Loucy (cell line): ENCODE measurements at regions not wholly inside any gene's neighbourhood (a gene's known extent, or its start where the extent isn't known, plus 50 kb on each side); places are given as distances from the start of the nearest gene placed in this dataset.

ENCODE experiments used
- H2AFZ ChIP-seq: fragments of 200-600 bp; sonication (generic); 2 replicates; pipeline ENCODE4 v1.6.0; 2016; ENCODE audit warnings: antibody characterized with exemption, mild to moderate bottlenecking, low read length, moderate library complexity
- H3F3A ChIP-seq: fragments of 200-600 bp; 2 replicates; pipeline ENCODE4 v1.6.0; 2016; ENCODE audit warnings: antibody characterized with exemption, low read depth, mild to moderate bottlenecking
- H3K27me3 ChIP-seq: fragments of 200-600 bp; sonication (generic); 2 replicates; pipeline ENCODE4 v1.6.1; 2014; ENCODE audit warnings: low read length, mild to moderate bottlenecking; ENCODE audit not compliant: insufficient read depth, poor library complexity, severe bottlenecking
- H3K36me3 ChIP-seq: fragments of 200-600 bp; sonication (generic); 2 replicates; pipeline ENCODE4 v1.6.1; 2016; ENCODE audit warnings: low read length; ENCODE audit not compliant: insufficient read depth
- H3K4me1 ChIP-seq: fragments of 200-600 bp; sonication (generic); 2 replicates; pipeline ENCODE4 v1.5.1; 2014; ENCODE audit warnings: low read length, mild to moderate bottlenecking; ENCODE audit not compliant: insufficient read depth, poor library complexity, severe bottlenecking
- H3K4me2 ChIP-seq: fragments of 200-600 bp; sonication (generic); 2 replicates; pipeline ENCODE4 v1.6.0; 2014; ENCODE audit warnings: antibody characterized with exemption, low read length, low read depth, mild to moderate bottlenecking; ENCODE audit not compliant: poor library complexity, severe bottlenecking
- H3K4me3 ChIP-seq: fragments of 200-600 bp; sonication (generic); 2 replicates; pipeline ENCODE4 v1.5.1; 2014; ENCODE audit warnings: low read length, mild to moderate bottlenecking, mixed read lengths; ENCODE audit not compliant: poor library complexity, severe bottlenecking
- H3K79me2 ChIP-seq: fragments of 200-600 bp; sonication (generic); 2 replicates; pipeline ENCODE4 v1.6.1; 2014; ENCODE audit warnings: low read length; ENCODE audit not compliant: insufficient read depth
- H3K9ac ChIP-seq: fragments of 200-600 bp; sonication (generic); 2 replicates; pipeline ENCODE4 v1.6.0; 2014; ENCODE audit warnings: mild to moderate bottlenecking, low read depth, low read length, moderate library complexity; ENCODE audit not compliant: poor library complexity, severe bottlenecking
- H3K9me2 ChIP-seq: fragments of 200-600 bp; sonication (generic); replicated peaks from 2 replicates; pipeline ENCODE4 v1.6.1; 2016; ENCODE audit warnings: low read depth, low read length, mixed read lengths
- H3K9me3 ChIP-seq: fragments of 200-600 bp; sonication (generic); 2 replicates; pipeline ENCODE4 v1.6.1; 2014; ENCODE audit warnings: mild to moderate bottlenecking, antibody characterized with exemption, low read length, low read depth; ENCODE audit not compliant: insufficient read depth
- H4K20me1 ChIP-seq: fragments of 200-600 bp; sonication (generic); 2 replicates; pipeline ENCODE4 v1.6.0; 2014; ENCODE audit warnings: antibody characterized with exemption, low read length, mild to moderate bottlenecking; ENCODE audit not compliant: insufficient read depth, poor library complexity, severe bottlenecking
- CTCF ChIP-seq: fragments of 200-600 bp; sonication (generic); conservative IDR thresholded peaks from 2 replicates; pipeline ENCODE4 v1.5.1; 2014; ENCODE audit warnings: mild to moderate bottlenecking, antibody characterized with exemption, low read length
- EZH2phosphoT487 ChIP-seq: fragments of 200-600 bp; IDR thresholded peaks from 2 replicates; pipeline ENCODE4 v1.6.1; 2018; ENCODE audit warnings: antibody characterized with exemption, mild to moderate bottlenecking, moderate library complexity, borderline replicate concordance

- H3K79me2 ChIP-seq: no peaks in the 10 kb centered on the region
- no peak overlapping the region for H3K4me2 ChIP-seq
- H3K36me3 ChIP-seq: no peaks in the 10 kb centered on the region
- H3K9me3 ChIP-seq: no peaks in the 10 kb centered on the region
- no peaks in the 10 kb centered on the region for H3K4me1 ChIP-seq
- H3K9ac ChIP-seq: no peak overlapping the region
- H4K20me1 ChIP-seq: no peaks in the 10 kb centered on the region
- TF ChIP-seq EZH2phosphoT487 (no peak), CTCF (no peak)
- H3K4me3 ChIP-seq: no peak overlapping the region
- no peak overlapping the region for H2AFZ ChIP-seq
- H3K9me2 ChIP-seq: no peaks in the 10 kb centered on the region
- H3F3A ChIP-seq: no peaks in the 10 kb centered on the region
- H3K27me3 ChIP-seq: no peaks in the 10 kb centered on the region
Measured at GRCh38 chr7:33762911-33763306, 142.4 kb upstream of the BMPER start.

- H2AFZ ChIP-seq: no peak overlapping the region
- H3F3A ChIP-seq: no peaks in the 10 kb centered on the region
Measured at GRCh38 chr7:33764752-33765451, 140.4 kb upstream of the BMPER start.

GRCh38 chr7:33766405-33766804, 138.9 kb upstream of the BMPER start:
- Histone ChIP-seq H4K20me1 (no peaks in the 10 kb centered on the region), H3K9ac (no peak overlapping the region), H3K9me3 (no peaks in the 10 kb centered on the region), H3K4me1 (no peaks in the 10 kb centered on the region), H3K9me2 (no peaks in the 10 kb centered on the region), H2AFZ (no peak overlapping the region), H3F3A (no peaks in the 10 kb centered on the region), H3K4me2 (no peak overlapping the region), H3K27me3 (no peaks in the 10 kb centered on the region), H3K36me3 (no peaks in the 10 kb centered on the region), H3K79me2 (no peaks in the 10 kb centered on the region), H3K4me3 (no peak overlapping the region)
- no peak for TF ChIP-seq EZH2phosphoT487
- TF ChIP-seq CTCF: no peak

More at GRCh38 chr7:33764752-33765451, 140.4 kb upstream of the BMPER start:
- H3K36me3 ChIP-seq: no peaks in the 10 kb centered on the region
- no peaks in the 10 kb centered on the region for H3K79me2 ChIP-seq
- no peaks in the 10 kb centered on the region for H3K9me3 ChIP-seq
- no peak overlapping the region for H3K4me2 ChIP-seq
- no peak overlapping the region for H3K9ac ChIP-seq
- TF ChIP-seq EZH2phosphoT487: no peak
- TF ChIP-seq CTCF: no peak
- no peaks in the 10 kb centered on the region for H3K27me3 ChIP-seq
- H3K9me2 ChIP-seq: no peaks in the 10 kb centered on the region
- H4K20me1 ChIP-seq: no peaks in the 10 kb centered on the region
- H3K4me1 ChIP-seq: no peaks in the 10 kb centered on the region
- H3K4me3 ChIP-seq: no peak overlapping the region
